B cell (primary cell): ENCODE measurements at regions not wholly inside any gene's neighbourhood (a gene's known extent, or its start where the extent isn't known, plus 50 kb on each side); places are given as distances from the start of the nearest gene placed in this dataset.

Source experiments
- ATAC-seq: fragments of 200-7000 bp; cut with Tn5 transposase; one replicate; pipeline ENCODE4 v1.10.0; 2021; ENCODE audit warnings: low read depth, mild to moderate bottlenecking, moderate number of reproducible peaks, moderate library complexity
- CTCF ChIA-PET: fragments of 350-600 bp; sonication (Branson Sonifier 250); formaldehyde crosslinking; loops from one replicate; lab custom pipeline; 2021; ENCODE audit warnings: antibody characterized with exemption, inconsistent platforms; lab: Charles Lee
- POLR2A ChIA-PET: fragments of 350-600 bp; sonication (Branson Sonifier 250); formaldehyde crosslinking; loops from one replicate; lab custom pipeline; 2021; ENCODE audit warnings: antibody characterized with exemption; lab: Charles Lee
- DNase-seq: peaks from one replicate; pipeline ENCODE4 v3.0.0; 2013
- H2AFZ ChIP-seq: 2 replicates; pipeline ENCODE4 v1.6.1; 2012; ENCODE audit warnings: mild to moderate bottlenecking, low read depth, low read length; ENCODE audit not compliant: insufficient read depth, poor library complexity, severe bottlenecking
- H3K27ac ChIP-seq, 2 donors: 1 replicate in 1 of 2; 2 replicates in 1 of 2; pipeline ENCODE4 v1.5.1; 2012 to 2013; ENCODE audit warnings: low read length in 2 of 2, mild to moderate bottlenecking in 2 of 2, moderate library complexity in 1 of 2
- H3K27me3 ChIP-seq, 4 experiments: fragments of 200-600 bp in 1 of 4; sonication (generic) in 1 of 4; replicated peaks in 1 of 4; 1 replicate in 2 of 4; 2 replicates in 2 of 4; pipeline versions ENCODE4 v1.6.1 to v1.7.0; 2013 to 2016; ENCODE audit warnings: low read length in 3 of 4, mild to moderate bottlenecking in 2 of 4, mixed read lengths in 1 of 4, moderate library complexity in 1 of 4; ENCODE audit not compliant: insufficient read depth in 4 of 4, control insufficient read depth in 3 of 4; ENCODE audit errors: control extremely low read depth in 1 of 4
- H3K36me3 ChIP-seq, 2 experiments: replicated peaks in 1 of 2; 1 replicate in 1 of 2; 2 replicates in 1 of 2; pipeline versions ENCODE4 v1.6.1 to v1.7.1; 2013; ENCODE audit warnings: low read length in 1 of 2; ENCODE audit not compliant: insufficient read depth in 2 of 2, control insufficient read depth in 1 of 2; ENCODE audit errors: control extremely low read depth in 1 of 2, extremely low read depth in 1 of 2
- H3K4me1 ChIP-seq, 2 donors: fragments of 200-600 bp in 1 of 2; sonication (generic) in 1 of 2; 1 replicate in 1 of 2; 2 replicates in 1 of 2; pipeline versions ENCODE4 v1.5.1 to v1.6.1; 2013 to 2017; ENCODE audit warnings: low read length in 2 of 2; ENCODE audit not compliant: control insufficient read depth in 2 of 2, insufficient read depth in 2 of 2
- H3K4me2 ChIP-seq: replicated peaks from 2 replicates; pipeline ENCODE3; 2012; ENCODE audit warnings: mild to moderate bottlenecking, low read depth, low read length; ENCODE audit not compliant: poor library complexity, severe bottlenecking
- H3K4me3 ChIP-seq, 5 experiments: fragments of 200-600 bp in 1 of 5; sonication (generic) in 1 of 5; 1 replicate in 3 of 5; 2 replicates in 2 of 5; pipeline versions ENCODE4 v1.5.1 to v1.7.0; 2011 to 2016; ENCODE audit warnings: low read length in 4 of 5, mild to moderate bottlenecking in 4 of 5, low read depth in 2 of 5, control low read depth in 1 of 5, moderate library complexity in 1 of 5; ENCODE audit not compliant: insufficient read depth in 1 of 5; ENCODE audit errors: control extremely low read depth in 1 of 5, extremely low read depth in 1 of 5
- H3K79me2 ChIP-seq: fragments of 200-600 bp; sonication (generic); one replicate; pipeline ENCODE4 v1.6.0; 2016; ENCODE audit warnings: low read length; ENCODE audit not compliant: control insufficient read depth, insufficient read depth
- H3K9ac ChIP-seq: fragments of 200-600 bp; sonication (generic); 2 replicates; pipeline ENCODE4 v1.6.1; 2017; ENCODE audit warnings: mild to moderate bottlenecking, low read length, moderate library complexity
- H3K9me3 ChIP-seq, 3 donors: one replicate each; pipeline versions ENCODE4 v1.6.1 to v1.7.1; 2013; ENCODE audit warnings: low read length in 2 of 3; ENCODE audit not compliant: control insufficient read depth in 2 of 3, insufficient read depth in 1 of 3; ENCODE audit errors: control extremely low read depth in 1 of 3
- H4K20me1 ChIP-seq: 2 replicates; pipeline ENCODE4 v1.6.0; 2012; ENCODE audit warnings: mild to moderate bottlenecking, low read length; ENCODE audit not compliant: insufficient read depth, control insufficient read depth, poor library complexity, severe bottlenecking
- H3K27ac Mint-ChIP-seq: one replicate; pipeline ENCODE4 v1.8.0; 2021; ENCODE audit warnings: mixed read lengths
- H3K27me3 Mint-ChIP-seq: one replicate; pipeline ENCODE4 v1.8.0; 2021; ENCODE audit warnings: mixed read lengths
- H3K4me1 Mint-ChIP-seq: one replicate; pipeline ENCODE4 v1.8.0; 2021; ENCODE audit warnings: mixed read lengths
- H3K4me3 Mint-ChIP-seq: one replicate; pipeline ENCODE4 v1.8.0; 2021; ENCODE audit warnings: mixed read lengths
- H3K9me3 Mint-ChIP-seq: one replicate; pipeline ENCODE4 v1.8.0; 2022; ENCODE audit warnings: mixed read lengths; ENCODE audit not compliant: insufficient read depth
- EZH2 ChIP-seq: IDR thresholded peaks from 2 replicates; pipeline ENCODE4 v1.6.1; 2012; ENCODE audit warnings: borderline replicate concordance, low read depth, mild to moderate bottlenecking, moderate library complexity, low read length; ENCODE audit not compliant: insufficient read depth, poor library complexity, severe bottlenecking
- WGBS: methylation state at CpG from one replicate; pipeline ENCODE4 v1.1.5; 2013; ENCODE audit warnings: missing lambda C conversion rate; ENCODE audit not compliant: insufficient coverage; 5-methylcytosine and 5-hydroxymethylcytosine counted together
- intact Hi-C: fragments of 100-400 bp; cut with micrococcal nuclease; formaldehyde crosslinking; loops from one replicate; pipeline ENCODE4 v1.10.0; 2022
- TF ChIP-seq, protein P1 (sequence below): fragments of 200-600 bp; IDR thresholded peaks from one replicate; pipeline ENCODE4 v1.8.0; 2022; ENCODE audit warnings: antibody characterized with exemption, mild to moderate bottlenecking

GRCh38 chr6:147640606-147641005 is 132.1 kb downstream of the SAMD5 start:
- ChIA-PET POLR2A (no interaction called here), CTCF (no interaction called here)
- Histone ChIP-seq H3K36me3 (no peaks in the 10 kb centered on the region), H3K27me3 (no peaks in the 10 kb centered on the region), H3K27ac (no peak overlapping the region), H3K4me3 (no peak overlapping the region), H3K4me2 (no peak overlapping the region), H2AFZ (no peak overlapping the region), H3K79me2 (no peaks in the 10 kb centered on the region), H3K9me3 (no peaks in the 10 kb centered on the region), H3K4me1 (no peaks in the 10 kb centered on the region), H4K20me1 (no peaks in the 10 kb centered on the region), H3K9ac (no peak overlapping the region)
- Mint-ChIP-seq H3K4me1 (no peaks in the 10 kb centered on the region), H3K9me3 (no peaks in the 10 kb centered on the region), H3K4me3 (no peak overlapping the region), H3K27me3 (no peaks in the 10 kb centered on the region), H3K27ac (no peak overlapping the region)
- ATAC-seq (no peak), DNase-seq (no peak)
- intact Hi-C loops, result no loop called here
- TF ChIP-seq EZH2, result no peak
- TF ChIP-seq, protein P1, sequence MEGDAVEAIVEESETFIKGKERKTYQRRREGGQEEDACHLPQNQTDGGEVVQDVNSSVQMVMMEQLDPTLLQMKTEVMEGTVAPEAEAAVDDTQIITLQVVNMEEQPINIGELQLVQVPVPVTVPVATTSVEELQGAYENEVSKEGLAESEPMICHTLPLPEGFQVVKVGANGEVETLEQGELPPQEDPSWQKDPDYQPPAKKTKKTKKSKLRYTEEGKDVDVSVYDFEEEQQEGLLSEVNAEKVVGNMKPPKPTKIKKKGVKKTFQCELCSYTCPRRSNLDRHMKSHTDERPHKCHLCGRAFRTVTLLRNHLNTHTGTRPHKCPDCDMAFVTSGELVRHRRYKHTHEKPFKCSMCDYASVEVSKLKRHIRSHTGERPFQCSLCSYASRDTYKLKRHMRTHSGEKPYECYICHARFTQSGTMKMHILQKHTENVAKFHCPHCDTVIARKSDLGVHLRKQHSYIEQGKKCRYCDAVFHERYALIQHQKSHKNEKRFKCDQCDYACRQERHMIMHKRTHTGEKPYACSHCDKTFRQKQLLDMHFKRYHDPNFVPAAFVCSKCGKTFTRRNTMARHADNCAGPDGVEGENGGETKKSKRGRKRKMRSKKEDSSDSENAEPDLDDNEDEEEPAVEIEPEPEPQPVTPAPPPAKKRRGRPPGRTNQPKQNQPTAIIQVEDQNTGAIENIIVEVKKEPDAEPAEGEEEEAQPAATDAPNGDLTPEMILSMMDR, result no peak
- WGBS, result no CpG with 5 or more reads among the region's 1 CpG

GRCh38 chr6:147641511-147641910 is 133.0 kb downstream of the SAMD5 start:
- Mint-ChIP-seq H3K4me3 (no peak overlapping the region), H3K4me1 (no peaks in the 10 kb centered on the region), H3K9me3 (no peaks in the 10 kb centered on the region), H3K27me3 (no peaks in the 10 kb centered on the region), H3K27ac (no peak overlapping the region)
- H4K20me1 ChIP-seq, result no peaks in the 10 kb centered on the region
- WGBS, result no CpG with 5 or more reads among the region's 3 CpGs
- H3K4me3 ChIP-seq, result no peak overlapping the region
- DNase-seq (no peak), ATAC-seq (no peak)
- no peaks in the 10 kb centered on the region for H3K79me2 ChIP-seq
- H3K4me2 ChIP-seq, result no peak overlapping the region
- TF ChIP-seq, protein P1, result no peak
- no peak for TF ChIP-seq EZH2
- no peak overlapping the region for H3K9ac ChIP-seq
- ChIA-PET CTCF (no interaction called here), POLR2A (no interaction called here)
- intact Hi-C loops, result no loop called here
- H3K27me3 ChIP-seq, result no peaks in the 10 kb centered on the region
- no peaks in the 10 kb centered on the region for H3K4me1 ChIP-seq
- no peak overlapping the region for H2AFZ ChIP-seq
- H3K9me3 ChIP-seq, result no peaks in the 10 kb centered on the region
- no peak overlapping the region for H3K27ac ChIP-seq
- H3K36me3 ChIP-seq, result no peaks in the 10 kb centered on the region
